HFFc6 (cell line): ENCODE measurements at regions not wholly inside any gene's neighbourhood (a gene's known extent, or its start where the extent isn't known, plus 50 kb on each side); places are given as distances from the start of the nearest gene placed in this dataset.

Experiments
- DNase-seq: peaks from one replicate; pipeline ENCODE4 v3.0.0-alpha.2; 2018
- H3K27ac Mint-ChIP-seq: 2 replicates; pipeline ENCODE4 v1.8.0; 2020; ENCODE audit warnings: mild to moderate bottlenecking, mixed read lengths
- H3K27me3 Mint-ChIP-seq: 2 replicates; pipeline ENCODE4 v1.8.0; 2021; ENCODE audit warnings: mild to moderate bottlenecking, moderate library complexity, mixed read lengths; ENCODE audit not compliant: insufficient read depth
- H3K36me3 Mint-ChIP-seq: 2 replicates; pipeline ENCODE4 v1.8.0; 2021; ENCODE audit warnings: low read depth, mixed read lengths
- H3K4me1 Mint-ChIP-seq: 2 replicates; pipeline ENCODE4 v1.8.0; 2020; ENCODE audit warnings: low read depth, mixed read lengths
- H3K4me3 Mint-ChIP-seq: 2 replicates; pipeline ENCODE4 v1.8.0; 2020; ENCODE audit warnings: mild to moderate bottlenecking, moderate library complexity, mixed read lengths
- H3K9me3 Mint-ChIP-seq: 2 replicates; pipeline ENCODE4 v1.8.0; 2020; ENCODE audit warnings: mild to moderate bottlenecking, mixed read lengths
- CTCF ChIP-seq: fragments of 200-600 bp; sonication (generic); IDR thresholded peaks from 2 replicates; pipeline ENCODE4 v1.5.0; 2021; ENCODE audit warnings: antibody characterized with exemption, mild to moderate bottlenecking

GRCh38 chr2:215716956-215717355 is 281.1 kb upstream of the FN1 start:
- no peaks in the 10 kb centered on the region; the same call in 1 of the 2 replicates for H3K27me3 Mint-ChIP-seq
- H3K9me3 Mint-ChIP-seq, result peaks cover 3% of the 10 kb centered on the region
- TF ChIP-seq CTCF, result no peak
- no peak overlapping the region for H3K4me3 Mint-ChIP-seq
- peaks cover 38% of the 10 kb centered on the region for H3K4me1 Mint-ChIP-seq
- peaks cover 3% of the 10 kb centered on the region for H3K36me3 Mint-ChIP-seq
- no peak for DNase-seq
- H3K27ac Mint-ChIP-seq, result no peak overlapping the region

- TF ChIP-seq CTCF, result no peak
- no peaks in the 10 kb centered on the region; the same call in 1 of the 2 replicates for H3K27me3 Mint-ChIP-seq
- H3K9me3 Mint-ChIP-seq, result no peaks in the 10 kb centered on the region; the same call in 1 of the 2 replicates
- peak overlapping the region; percentile 66 for H3K27ac Mint-ChIP-seq
- H3K36me3 Mint-ChIP-seq, result peaks cover 3% of the 10 kb centered on the region; the same call in 1 of the 2 replicates
- H3K4me3 Mint-ChIP-seq, result peak overlapping the region; percentile 50
- peaks cover 64% of the 10 kb centered on the region for H3K4me1 Mint-ChIP-seq
- DNase-seq, result peak; percentile 71
Observed at GRCh38 chr2:215712871-215713790, 277.3 kb upstream of the FN1 start.

GRCh38 chr2:215712219-215712868 is 276.5 kb upstream of the FN1 start:
- H3K4me3 Mint-ChIP-seq, result peak overlapping the region; percentile 50; the same call in 1 of the 2 replicates
- no peaks in the 10 kb centered on the region for H3K27me3 Mint-ChIP-seq
- no peak for DNase-seq
- H3K9me3 Mint-ChIP-seq, result no peaks in the 10 kb centered on the region; the same call in 1 of the 2 replicates
- peak overlapping the region; percentile 66 for H3K27ac Mint-ChIP-seq
- no peak for TF ChIP-seq CTCF
- peaks cover 56% of the 10 kb centered on the region for H3K4me1 Mint-ChIP-seq
- H3K36me3 Mint-ChIP-seq, result peaks cover 3% of the 10 kb centered on the region; the same call in 1 of the 2 replicates

GRCh38 chr2:215711471-215712034 is 275.7 kb upstream of the FN1 start:
- Mint-ChIP-seq H3K36me3 (peaks cover 3% of the 10 kb centered on the region; the same call in 1 of the 2 replicates), H3K27me3 (no peaks in the 10 kb centered on the region), H3K27ac (peak overlapping the region; percentile 66), H3K4me1 (peaks cover 50% of the 10 kb centered on the region), H3K4me3 (peak overlapping the region; percentile 39; the same call in 1 of the 2 replicates), H3K9me3 (no peaks in the 10 kb centered on the region; the same call in 1 of the 2 replicates)
- no peak for TF ChIP-seq CTCF
- DNase-seq, result peak; percentile 78

- H3K4me1 Mint-ChIP-seq, result peaks cover 57% of the 10 kb centered on the region
Observed at GRCh38 chr2:215707608-215708007, 271.7 kb upstream of the FN1 start.

More at GRCh38 chr2:215707608-215708007, 271.7 kb upstream of the FN1 start:
- H3K4me3 Mint-ChIP-seq, result no peak overlapping the region
- no peaks in the 10 kb centered on the region for H3K27me3 Mint-ChIP-seq
- DNase-seq, result no peak
- no peaks in the 10 kb centered on the region for H3K36me3 Mint-ChIP-seq
- TF ChIP-seq CTCF, result no peak
- no peak overlapping the region for H3K27ac Mint-ChIP-seq
- no peaks in the 10 kb centered on the region for H3K9me3 Mint-ChIP-seq
